Posterior vena cava (tissue), 2 donors: ENCODE measurements at regions not wholly inside any gene's neighbourhood (a gene's known extent, or its start where the extent isn't known, plus 50 kb on each side); places are given as distances from the start of the nearest gene placed in this dataset.

Experiments
- DNase-seq: peaks from one replicate; pipeline ENCODE4 v3.0.0-alpha.2; 2020; ENCODE audit warnings: low spot score
- intact Hi-C, 2 donors: fragments of 100-400 bp; cut with DNase I; formaldehyde crosslinking; loops; one replicate each; pipeline versions ENCODE4 v1.14.1 to v1.14.2; 2022 to 2023
- donor health status: DM: yes; HTN: yes; CAD: no.
- donor health status: DM: yes; HTN: yes; CAD: no.

DNA sequence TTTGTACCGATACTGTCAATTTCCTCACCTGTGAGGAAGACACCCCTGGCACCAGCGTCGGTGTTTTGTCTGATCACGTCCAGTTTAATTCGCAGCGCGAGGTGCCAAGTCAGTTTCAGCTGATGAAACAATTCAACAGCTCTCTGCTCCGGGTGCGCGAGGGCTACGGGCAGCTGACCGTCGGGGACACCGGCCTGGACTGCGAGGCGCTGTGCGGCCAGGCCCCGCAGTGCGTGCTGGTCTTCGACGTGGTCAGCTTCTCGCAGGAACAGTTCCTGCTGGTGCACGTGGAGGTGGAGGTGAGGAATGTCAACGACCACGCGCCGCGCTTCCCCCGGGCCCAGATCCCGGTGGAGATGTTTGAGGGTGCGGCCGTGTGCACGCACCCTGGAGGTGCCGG is 171.5 kb downstream of the OLFM4 start:
- intact Hi-C loops, result no loop called here
- DNase-seq, result no peak

DNA sequence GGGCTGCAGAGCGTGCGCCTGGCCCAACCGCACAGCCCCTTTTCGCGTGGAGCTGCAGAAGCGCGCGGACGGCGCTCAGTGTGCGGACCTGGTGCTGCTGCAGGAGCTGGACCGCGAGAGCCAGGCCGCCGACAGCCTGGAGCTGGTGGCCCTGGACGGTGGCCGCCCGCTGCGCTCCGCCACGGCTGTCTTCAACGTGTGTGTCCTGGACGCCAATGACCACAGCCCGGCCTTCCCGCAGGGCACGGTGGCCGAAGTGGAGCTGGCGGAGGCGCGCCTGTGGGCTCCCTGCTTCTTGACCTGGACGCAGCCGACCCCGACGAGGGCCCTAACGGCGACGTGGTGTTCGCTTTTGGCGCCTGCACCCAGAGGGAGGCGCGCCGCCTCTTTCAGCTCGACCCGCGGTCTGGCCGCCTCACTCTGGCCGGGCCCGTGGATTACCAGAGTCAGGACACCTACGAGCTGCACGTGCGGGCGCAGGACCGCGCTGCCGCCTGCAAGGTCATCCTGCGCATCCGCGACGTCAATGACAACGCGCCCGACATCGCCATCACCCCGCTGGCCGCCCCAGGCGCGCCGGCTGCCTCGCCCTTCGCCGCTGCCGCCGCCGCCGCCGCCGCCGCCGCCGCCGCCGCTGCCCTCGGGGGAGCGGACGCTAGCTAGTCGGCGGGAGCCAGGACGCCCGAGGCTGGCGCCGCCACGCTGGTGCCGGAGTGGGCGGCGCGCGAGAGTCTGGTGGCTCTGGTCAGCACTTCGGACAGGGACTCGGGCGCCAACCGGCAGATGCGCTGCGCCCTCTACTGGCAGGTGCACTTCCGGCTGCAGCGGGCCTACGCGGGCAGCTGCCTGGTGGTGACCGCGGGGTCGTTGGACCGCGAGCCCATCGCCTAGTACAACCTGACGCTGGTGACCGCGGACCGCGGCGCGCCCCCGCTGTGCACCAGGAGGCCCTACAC is 172.2 kb downstream of the OLFM4 start:
- intact Hi-C loops, result no loop called here
- DNase-seq, result peak; percentile 85

DNA sequence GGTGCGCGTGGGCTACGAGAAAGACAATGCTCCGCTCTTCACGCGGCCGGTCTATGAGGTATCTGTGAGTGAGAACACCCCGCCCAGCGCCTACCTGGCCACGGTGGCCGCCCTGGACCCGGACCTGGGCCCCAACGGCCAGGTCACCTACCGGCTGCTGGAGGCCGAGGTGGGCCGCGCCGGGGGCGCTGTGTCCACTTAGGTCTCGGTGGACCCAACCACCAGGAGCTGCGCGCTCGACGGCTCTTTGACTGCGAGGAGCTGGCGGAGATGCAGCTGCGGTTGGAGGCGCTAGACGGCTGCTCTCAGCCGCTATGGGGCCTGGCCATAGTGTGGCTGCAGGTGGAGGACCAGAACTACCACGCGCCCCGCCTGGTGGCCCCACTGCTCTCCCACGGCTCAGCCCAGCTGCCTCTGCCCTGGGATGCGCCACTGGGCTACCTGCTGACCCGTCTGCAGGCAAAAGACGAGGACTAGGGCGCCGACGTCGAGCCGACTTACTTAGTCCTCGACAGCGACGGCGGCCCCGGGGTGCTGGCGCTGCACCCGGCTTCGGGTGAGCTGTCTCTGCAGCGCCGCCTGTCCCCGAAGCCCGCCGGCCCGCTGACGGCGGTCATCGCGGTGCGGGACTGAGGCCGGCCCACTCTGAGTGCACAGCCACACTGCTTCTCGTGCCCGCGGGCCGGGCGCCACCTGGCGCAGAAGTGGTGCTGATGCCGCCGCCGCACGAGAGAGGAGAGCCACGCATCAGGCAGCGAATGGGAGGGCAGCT is 173.0 kb downstream of the OLFM4 start:
- DNase-seq, result no peak
- intact Hi-C loops, result no loop called here

DNA sequence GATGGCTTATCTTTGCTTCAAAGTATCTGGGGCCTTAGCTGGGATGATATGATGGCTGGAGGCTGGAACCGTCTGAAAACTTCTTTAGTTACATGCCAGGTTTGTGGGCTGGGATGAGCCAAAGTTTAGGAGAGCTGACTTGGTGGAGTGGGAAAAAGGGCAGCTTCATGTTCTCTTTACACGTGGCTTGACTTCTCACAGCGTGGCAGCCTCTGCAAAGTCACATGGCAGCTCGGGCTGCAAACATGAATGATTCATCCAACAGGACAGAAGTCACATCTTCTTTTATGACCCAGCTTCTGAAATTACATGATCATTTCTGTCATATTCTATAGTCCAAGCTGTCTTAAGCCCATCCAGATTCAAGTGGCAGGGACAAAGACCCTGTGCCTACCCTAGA is 176.0 kb downstream of the OLFM4 start:
- intact Hi-C loops, result no loop called here
- DNase-seq, result no peak

DNA sequence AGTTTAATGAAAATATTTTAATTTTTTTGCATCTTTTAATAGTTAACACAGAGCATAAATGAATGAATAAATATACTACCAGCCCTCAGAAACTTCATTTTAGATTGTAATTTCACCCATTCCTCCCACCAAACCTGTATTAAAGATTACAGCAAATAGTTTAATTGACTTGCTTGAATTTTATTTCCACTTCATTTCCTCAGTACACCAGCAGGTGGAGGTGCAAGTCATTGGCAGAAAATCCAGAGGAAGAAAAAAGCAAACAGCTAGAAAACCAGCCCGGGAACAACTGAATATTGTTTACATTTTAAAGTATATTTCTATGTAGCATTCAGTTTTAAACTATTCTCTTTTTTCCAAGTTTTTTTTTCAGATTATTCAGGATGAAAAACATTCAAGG is 177.8 kb downstream of the OLFM4 start:
- intact Hi-C loops, result no loop called here
- no peak for DNase-seq

DNA sequence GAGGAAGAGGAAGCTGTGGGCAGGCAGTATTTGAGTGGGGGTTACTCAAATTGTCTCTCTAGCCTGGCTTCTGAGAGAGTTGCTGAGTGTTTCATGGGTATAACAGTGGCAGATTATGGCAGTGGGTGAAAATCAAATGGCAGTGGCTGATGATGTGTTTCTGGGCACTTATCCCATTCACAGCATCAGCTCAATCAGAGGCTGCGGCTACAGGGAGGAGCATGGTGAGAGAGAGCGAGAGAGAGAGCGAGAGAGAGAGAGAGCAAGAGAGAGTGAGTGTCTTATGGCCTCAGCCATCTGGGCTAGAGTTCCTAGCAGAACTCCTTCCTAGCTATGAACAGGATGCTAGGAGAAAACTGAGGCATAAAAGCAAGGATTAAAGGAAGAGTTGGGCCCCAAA is 178.9 kb downstream of the OLFM4 start:
- intact Hi-C loops, result no loop called here
- no peak for DNase-seq

DNA sequence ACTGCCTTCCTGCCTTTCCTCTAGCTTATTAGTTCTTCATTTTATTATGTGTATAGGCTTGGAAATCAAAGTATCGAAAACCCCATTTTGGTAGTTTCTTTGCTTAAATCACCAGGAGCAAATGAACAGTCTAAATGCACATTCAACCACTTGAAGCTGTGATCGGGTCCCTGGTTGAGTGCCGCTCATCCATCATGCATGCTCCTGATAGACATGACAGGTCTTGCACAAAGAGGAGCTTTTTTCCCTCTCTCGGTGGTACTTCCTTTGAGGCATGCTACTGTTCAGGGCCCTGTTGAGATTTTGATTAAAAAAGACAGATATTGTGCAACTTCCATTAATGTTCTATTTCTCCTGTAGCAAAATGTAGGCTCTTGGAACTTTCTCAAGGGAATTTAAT is 185.8 kb downstream of the OLFM4 start:
- DNase-seq, result no peak
- intact Hi-C loops, result no loop called here

DNA sequence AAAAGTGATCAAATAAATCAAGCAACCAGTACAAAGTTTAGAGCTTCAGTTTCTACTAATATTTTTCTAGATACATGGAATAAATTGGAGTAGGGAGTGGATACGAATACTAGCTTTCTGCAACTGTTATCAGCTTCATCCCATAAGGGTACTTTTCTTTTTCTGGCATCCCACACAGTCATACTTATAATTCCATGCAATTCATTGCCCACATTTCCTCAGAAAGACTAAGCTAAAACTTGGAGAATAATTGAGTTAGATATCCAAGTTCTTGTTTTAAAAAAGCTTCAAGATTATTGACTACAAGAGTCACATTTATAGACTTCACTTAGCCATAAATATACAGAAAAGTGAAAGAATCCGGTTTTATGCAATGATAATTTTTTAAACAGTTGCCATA is 186.9 kb downstream of the OLFM4 start:
- no peak for DNase-seq
- intact Hi-C loops, result no loop called here

DNA sequence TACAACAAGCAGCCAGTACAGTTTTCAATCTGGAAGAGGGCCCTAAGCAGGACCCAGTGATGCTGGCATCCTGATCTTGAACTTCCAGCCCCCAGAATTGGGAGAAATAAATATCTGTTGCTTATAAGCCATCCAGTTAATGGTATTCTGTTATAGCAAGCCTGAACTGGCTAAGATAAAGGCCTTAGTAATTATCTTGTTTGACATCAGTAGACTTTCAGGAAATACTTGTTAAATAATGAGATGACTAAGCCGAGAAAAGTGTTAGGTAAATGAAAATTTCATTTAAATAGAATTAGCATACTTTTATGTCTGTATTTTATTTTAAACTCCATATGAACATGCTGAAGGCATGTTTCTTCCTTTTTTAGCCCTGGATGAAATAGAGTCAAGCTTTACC is 188.2 kb downstream of the OLFM4 start:
- intact Hi-C loops, result no loop called here
- no peak for DNase-seq

DNA sequence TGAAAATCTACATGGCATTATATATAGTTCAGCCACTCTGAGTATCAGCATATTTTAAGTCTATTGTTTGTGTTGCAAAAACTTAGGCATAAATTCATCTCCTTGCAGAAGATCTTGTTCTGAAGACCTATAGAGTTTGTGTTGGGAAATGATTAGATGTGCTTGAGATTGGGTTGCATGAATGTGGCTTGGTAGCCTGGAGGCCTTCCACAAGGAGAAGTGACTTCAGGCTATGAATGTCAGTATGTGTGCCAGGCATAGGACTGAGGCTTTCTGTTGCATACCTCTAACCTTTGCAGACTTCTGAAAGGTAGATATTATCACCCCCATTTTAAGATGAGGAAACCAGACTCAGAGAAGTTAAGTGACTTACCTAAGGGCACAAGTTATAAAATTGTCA is 188.6 kb downstream of the OLFM4 start:
- intact Hi-C loops, result no loop called here
- no peak for DNase-seq

DNA sequence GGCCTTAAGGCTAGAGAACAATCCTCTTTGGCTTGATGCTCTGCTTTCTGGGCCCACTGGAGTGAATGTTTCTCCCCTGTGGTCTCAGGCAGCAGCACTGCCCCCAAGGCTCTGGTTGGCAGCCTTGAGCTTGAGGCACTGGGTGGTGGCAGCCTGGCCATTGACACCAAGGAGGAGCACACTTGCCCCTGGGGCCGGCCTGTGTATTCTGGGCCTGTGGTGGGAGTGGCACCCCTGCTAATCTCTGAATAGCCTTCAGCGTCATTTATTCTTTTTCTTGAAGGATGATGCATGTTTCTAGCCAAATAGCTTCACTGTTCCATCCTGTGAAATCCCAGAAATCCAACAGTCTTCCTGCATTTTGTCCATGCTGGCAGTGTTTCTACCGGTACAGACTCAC is 191.4 kb downstream of the OLFM4 start:
- intact Hi-C loops, result no loop called here
- no peak for DNase-seq

DNA sequence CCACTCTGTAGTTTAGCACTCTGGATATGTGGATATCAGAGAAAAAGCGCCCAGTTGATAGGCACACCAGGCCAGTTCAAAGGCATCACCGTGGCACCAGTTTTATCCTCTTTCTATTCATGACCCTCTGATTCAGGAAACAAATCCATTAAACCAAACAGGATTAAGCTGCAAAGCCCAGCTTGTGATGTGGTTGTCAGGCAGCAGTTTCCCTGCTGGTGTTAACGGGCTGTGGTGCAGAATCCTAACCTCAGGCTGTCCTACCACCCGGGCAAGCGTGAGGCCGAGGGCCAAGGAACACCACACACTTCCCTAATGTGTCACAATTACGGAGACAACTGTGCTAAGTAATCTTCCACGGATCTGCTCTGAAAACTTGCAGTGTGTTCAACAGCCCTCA is 209.1 kb downstream of the OLFM4 start:
- intact Hi-C loops, result no loop called here
- DNase-seq, result no peak

DNA sequence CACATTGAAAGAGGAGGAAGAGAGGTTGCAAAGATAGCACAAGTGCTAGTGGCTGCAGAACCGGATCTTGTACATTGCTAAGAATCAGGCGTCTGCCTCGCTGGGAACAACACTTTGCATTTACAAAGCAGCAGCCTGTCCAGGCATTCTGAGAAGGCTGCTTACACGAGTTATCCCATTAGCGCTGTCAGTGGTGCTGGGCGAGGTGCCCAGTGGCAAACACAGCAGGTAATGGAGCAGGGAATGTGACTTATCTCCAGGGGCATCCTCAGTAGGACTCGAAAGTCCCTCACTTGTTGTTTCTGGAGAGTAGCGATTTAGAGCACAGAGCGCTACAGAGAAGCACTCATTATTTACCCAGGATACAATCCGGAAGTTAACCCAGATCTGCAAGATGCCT is 209.6 kb downstream of the OLFM4 start:
- intact Hi-C loops, result no loop called here
- DNase-seq, result no peak

DNA sequence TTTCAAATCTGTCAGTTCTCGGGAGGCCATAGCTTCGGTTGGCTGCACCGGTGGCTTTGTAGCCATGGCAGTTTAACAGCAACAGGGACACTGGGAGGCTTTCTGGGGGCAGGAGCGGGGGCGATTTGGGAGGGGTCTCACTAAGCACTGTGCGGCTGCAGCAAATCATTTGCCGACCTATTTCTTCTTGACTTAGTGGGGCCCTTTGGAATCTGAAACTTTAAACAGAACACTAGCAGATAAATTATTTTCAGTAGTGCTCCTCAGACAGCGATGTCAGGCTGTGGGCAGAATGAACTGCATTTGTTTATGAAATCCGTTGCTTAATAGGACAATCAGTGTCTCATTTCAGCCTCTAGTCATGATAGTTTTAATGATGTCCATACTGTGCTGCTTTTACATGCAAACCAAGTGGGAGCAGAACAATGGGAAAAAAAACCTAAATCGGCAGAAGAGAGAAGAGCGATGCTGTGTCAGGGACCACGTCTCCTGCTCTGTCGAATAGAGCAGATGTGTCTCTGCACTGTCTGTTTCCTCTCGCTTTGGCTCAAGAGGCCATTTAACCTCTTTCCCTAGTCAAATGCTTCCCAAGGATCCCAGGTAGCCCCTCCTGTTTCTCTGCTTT is 211.9 kb downstream of the OLFM4 start:
- intact Hi-C loops, result no loop called here
- no peak for DNase-seq

DNA sequence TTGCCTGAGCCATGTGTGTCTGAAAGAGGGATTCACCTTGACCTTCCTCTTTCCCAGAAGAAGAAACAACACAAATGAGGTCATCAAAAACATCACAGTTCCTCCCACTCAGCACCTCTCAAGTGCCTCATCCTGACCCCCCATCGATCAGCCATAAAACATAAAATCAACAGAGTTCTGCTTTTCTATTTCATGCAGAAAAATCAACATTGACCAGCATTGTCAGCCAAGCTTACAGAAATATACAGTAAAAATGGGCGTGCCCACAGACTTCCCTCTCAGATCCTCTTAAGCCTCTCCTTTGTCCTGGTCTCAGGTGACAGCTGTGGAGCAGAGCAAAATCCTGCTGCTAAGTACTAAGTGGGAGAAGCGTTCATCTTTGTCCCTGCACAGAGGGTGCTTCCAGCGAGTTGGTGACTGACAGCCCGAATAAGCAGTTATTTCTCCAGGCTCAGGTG is 213.3 kb downstream of the OLFM4 start:
- no peak for DNase-seq
- intact Hi-C loops, result no loop called here

DNA sequence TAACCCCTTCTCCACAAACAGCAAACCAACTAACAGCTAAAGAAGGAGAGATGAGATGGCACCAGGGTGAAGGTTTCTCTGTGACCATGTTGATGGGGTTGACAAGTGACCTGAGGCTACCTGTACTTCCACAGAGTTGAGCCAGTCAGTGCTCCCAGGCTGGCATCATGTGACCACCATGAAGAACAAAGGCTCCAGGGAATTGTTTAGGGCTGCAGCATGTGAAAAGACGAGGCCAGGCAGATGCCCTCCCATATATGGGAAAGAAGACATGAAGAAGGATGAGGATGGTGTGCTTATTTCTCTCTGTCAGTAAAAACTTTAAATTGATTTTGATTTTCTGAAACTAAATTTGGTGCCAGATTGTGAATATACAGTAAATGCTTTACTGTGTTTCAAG is 220.6 kb downstream of the OLFM4 start:
- DNase-seq, result no peak
- intact Hi-C loops, result no loop called here

DNA sequence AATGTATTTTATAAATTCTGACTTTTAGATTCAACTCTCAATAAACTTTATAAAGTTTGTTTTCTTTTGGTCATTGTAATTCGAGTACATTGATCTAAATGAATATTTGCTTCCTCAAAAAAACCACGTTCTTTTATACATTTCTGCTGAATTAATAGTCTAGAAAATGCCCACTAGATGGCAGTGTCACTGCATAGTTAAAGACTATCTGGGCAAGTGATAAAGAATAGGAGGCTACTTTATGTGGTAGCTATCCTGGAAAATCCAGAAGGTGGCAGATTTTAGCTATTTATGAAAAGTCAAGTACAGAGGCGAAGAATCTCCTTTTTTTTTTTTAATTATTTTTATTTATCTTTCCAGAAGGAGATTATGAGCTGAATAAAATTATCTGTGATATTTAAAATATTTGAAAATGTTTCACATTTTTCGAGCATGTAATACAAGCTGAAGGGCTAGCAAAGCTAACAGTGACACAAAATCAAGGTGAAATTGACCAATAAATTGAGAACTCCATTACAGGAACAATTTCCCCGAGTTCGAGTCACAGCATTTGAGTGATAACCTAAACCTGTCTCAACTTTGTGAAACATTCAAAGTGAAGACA is 221.8 kb downstream of the OLFM4 start:
- DNase-seq, result no peak
- intact Hi-C loops, result no loop called here

DNA sequence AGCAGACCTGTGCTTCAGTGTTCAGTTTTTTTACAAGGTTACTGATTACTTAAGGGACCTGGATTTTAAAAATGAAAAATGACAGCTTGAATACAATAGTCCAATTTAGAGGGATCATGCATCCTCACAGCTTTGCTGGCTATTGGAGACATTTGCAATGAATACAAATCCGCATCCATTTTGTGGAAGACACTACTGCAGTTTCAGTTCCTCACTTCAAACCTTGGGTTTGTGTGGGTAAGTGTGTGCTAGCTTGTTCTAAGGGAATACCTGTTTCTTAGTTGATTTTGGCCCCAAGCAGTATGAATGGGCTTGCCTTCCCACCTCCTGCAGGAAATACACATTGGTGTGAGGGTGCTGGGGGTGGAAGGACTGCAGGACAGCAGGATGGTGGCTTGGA is 222.4 kb downstream of the OLFM4 start:
- intact Hi-C loops, result no loop called here

DNA sequence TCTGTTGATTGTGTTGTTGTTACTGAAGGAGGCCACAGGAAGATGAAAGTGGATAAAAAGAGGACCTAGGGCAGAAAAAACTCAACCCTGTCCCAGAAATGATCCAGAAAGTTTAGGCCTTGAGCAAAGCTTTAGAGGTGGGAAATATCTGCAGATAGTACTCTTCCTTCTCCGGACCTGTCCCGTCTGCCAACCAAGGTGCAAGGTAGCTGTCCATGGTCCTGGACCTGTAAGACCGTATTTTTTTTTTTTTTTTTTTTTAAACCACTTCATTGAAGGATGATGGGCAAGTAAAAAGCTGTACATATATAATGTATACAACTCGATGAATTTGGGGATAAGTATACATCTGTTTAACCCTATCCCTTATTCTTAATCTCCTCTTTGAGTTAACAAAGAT is 225.9 kb downstream of the OLFM4 start:
- intact Hi-C loops, result no loop called here

More for the DNA sequence above, 222.4 kb downstream of the OLFM4 start:
- no peak for DNase-seq

DNA sequence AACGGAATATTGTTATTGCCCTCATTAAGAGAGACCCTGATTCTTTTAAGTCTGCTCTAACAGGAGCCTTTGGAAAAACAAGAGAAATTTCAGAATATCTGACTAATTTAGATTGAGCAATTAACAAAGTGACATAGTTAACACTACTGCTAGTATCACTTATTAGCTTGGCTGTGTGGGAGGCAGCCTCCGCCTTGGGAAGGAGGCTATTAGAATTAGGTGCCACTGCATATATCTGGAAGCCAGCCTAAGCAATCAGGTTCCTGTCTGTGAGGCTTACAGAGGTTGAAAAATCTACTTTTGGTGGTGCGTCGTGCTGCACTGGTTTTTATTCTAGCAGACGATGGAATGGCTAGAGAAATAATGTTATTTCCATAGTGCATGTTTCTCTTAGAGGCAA is 227.2 kb downstream of the OLFM4 start:
- intact Hi-C loops, result no loop called here
- no peak for DNase-seq

More for the DNA sequence above, 225.9 kb downstream of the OLFM4 start:
- no peak for DNase-seq
